DMS79 treated with DMSO at 0.1 percent for 48 hours (cell line): ENCODE measurements at regions not wholly inside any gene's neighbourhood (a gene's known extent, or its start where the extent isn't known, plus 50 kb on each side); places are given as distances from the start of the nearest gene placed in this dataset.

ENCODE experiments used
- DNase-seq: peaks from one replicate; lab custom pipeline; 2025; lab: John Stamatoyannopoulos, UW

- DNase-seq, result no peak
Observed at GRCh38 chr6:152905551-152906299, 77.1 kb downstream of the FBXO5 start.

- DNase-seq, result no peak
Observed at GRCh38 chr6:152909241-152909640, 73.6 kb downstream of the FBXO5 start.

- no peak for DNase-seq
Observed at GRCh38 chr6:152916035-152916434, 66.8 kb downstream of the FBXO5 start.

GRCh38 chr6:152918991-152919390, 63.9 kb downstream of the FBXO5 start:
- DNase-seq, result no peak

GRCh38 chr6:152920016-152920415, 62.8 kb downstream of the FBXO5 start:
- no peak for DNase-seq
